ENCODE measurements at regions not wholly inside any gene's neighbourhood (a gene's known extent, or its start where the extent isn't known, plus 50 kb on each side); places are given as distances from the start of the nearest gene placed in this dataset.
"Not testable (repeated sequence)": the region's sequence is repeated elsewhere in the genome, so short reads cannot be mapped to it uniquely, and the experiment has no call there.

DNA sequence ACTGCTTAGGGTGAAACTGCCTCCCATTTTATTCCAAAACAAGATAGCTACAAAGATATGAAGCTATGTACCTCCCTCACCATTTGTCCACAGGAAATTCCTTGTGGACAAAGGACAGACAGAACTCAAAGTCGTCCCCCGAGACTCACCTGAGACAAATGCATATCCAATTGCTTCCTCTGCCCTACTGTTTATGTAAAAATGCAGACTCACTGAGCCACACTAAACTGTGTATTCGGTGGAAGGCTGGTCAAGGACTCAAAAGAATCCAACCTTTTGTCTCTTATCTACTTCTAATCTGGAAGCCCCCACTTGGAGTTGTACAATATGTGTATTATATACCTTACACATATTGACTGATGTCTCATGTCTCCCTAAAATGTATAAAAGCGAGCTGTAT lies 288.0 kb upstream of the ERCC4 start:
- DNase-seq = no peak

DNA sequence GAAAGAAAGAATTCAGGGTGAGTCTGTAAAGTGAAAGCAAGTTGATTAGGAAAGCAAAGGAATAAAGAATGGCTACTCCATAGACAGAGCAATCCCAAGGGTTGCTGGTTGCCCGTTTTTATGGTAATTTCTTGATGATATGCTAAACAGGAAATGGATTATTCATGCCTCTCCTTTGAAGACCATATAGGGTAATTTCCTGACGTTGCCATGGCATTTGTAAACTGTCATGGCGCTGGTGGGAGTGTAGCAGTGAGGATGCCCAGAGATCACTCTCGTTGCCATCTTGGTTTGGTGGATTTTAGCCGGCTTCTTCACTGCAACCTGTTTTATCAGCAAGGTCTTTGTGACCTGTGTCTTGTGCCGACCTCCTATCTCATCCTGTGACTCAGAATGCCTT lies 287.4 kb upstream of the ERCC4 start:
- DNase-seq = not testable (repeated sequence)

GRCh38 chr16:13633391-13633861 lies 286.5 kb upstream of the ERCC4 start:
- DNase-seq = no peak

DNA sequence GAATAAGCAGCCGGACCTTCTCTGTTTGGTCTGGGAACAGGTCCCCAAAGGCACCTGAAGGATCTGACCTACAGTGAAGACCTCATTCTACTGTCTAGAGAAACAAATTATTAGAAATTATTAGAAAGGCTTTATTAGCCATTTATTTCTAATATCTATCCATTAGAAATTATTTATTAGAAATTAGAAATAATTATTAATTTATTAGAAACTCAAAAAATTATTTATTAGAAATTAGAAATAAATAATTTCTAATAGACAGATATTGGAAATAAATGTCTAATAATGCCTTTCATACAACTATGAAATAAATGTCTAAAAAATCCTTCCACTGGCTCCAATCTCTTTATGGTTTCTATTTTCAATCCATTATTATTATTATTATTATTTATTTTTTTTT lies 285.7 kb upstream of the ERCC4 start:
- no peak for DNase-seq

DNA sequence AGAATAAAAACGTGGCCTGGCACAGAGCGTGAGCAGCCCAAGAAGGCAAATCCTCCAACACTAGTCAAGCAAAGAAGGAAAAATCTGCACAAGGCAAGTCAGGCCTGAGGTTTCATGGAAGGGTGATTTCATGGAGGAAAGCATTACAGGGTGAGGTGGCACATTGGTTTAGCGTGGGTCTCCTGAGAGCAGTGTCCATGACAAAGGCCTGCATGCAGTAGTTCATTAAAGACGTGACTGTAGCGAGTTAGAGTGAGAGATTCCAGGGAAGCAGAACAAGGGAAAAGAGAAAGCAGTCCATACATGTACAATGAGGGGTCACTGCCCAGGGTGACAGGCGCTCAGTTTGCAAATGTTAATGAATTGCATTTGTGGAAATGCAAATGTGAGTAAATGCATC lies 285.0 kb upstream of the ERCC4 start:
- no peak for DNase-seq

DNA sequence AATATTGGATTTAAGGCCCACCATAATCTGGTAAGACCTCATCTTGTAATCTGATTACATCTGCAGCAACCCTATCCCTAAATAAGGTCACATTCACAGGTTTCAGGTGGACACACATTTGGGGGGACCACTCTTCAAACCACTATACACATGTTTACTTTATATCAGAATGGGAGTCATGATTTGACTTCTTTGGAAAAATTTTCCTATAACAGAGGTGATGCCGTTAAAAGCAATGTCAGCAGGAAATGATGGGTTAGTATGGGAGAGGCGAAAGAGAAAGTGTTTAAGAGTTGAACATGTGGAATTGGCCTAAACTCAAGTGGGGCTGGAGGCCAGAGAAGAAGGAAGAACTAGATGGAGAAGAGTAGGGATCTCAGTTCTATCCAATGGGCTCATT lies 281.7 kb upstream of the ERCC4 start:
- no peak for DNase-seq

DNA sequence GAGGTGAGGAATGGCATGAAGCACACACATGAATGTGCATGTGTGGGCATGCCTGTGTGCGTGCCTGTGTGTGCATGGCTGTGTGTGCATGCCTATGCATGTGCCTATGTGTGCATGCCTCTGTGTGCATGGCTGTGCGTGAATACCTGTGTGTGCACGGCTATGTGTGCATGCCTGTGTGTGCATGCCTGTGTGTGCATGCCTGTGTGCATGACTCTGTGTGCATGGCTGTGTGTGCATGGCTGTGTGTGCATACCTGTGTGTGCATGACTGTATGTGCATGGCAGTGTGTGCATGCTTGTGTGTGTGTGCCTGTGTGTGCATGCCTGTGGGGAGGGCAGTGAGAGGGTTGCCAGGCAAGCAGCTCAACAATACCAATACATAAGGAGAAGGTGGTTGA lies 276.5 kb upstream of the ERCC4 start:
- DNase-seq = no peak

- no peak for DNase-seq
Measured at GRCh38 chr16:13645601-13646245, 274.2 kb upstream of the ERCC4 start.

DNA sequence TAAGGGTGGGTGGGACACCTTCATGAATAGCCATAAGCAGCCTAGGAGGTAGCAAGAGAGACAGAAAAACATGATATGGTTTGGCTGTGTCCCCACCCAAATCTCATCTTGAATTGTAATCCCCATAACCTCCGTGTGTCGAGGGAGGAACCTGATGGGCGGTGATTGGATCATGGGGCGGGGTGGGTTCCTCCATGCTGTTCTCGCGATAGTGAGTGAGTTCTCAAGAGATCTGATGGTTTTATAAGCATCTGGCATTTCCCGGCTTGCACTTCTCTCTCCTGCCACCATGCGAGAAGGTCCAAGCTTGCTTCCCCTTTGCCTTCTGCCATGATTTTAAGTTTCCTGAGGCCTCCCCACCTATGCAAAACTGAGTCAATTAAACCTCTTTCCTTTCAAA lies 259.1 kb upstream of the ERCC4 start:
- DNase-seq = no peak

DNA sequence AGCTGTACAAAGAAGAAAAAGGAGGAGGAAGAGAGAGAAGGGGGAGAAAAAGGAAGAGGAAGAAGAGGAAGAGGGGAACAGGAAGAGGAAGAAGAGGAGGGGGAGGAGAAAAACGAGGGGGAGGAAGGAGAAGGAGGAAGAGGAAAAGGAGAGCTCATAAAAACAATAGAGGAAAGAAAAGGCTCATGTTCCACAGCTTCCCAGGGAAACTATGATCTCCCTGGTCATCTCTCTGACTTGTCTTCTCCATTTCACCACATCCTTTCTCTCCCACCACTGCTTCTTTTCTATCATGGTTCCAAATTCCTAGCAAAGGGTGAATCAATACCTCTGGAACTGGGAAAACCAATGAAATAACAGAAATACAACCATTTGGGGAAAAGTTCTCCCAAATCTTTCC lies 254.1 kb upstream of the ERCC4 start:
- no peak for DNase-seq

DNA sequence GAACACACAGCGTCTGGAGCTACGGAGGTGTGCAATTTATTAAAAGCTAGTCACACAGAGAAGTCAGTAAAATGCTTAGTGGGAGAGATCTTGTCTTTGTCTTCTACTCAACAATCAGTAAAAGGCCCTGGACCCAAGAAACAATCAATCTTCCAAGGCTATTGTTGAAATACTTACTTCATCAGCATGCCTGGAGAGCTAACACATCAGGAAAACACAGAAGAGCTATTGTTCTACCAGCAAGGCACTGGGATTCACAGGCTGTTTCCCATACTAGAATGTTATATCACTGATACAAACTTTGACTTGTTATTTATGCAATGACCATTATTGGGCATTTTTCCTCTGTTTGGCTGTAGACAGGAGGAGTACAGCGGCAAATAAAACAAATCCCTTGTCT lies 247.8 kb upstream of the ERCC4 start:
- no peak for DNase-seq

DNA sequence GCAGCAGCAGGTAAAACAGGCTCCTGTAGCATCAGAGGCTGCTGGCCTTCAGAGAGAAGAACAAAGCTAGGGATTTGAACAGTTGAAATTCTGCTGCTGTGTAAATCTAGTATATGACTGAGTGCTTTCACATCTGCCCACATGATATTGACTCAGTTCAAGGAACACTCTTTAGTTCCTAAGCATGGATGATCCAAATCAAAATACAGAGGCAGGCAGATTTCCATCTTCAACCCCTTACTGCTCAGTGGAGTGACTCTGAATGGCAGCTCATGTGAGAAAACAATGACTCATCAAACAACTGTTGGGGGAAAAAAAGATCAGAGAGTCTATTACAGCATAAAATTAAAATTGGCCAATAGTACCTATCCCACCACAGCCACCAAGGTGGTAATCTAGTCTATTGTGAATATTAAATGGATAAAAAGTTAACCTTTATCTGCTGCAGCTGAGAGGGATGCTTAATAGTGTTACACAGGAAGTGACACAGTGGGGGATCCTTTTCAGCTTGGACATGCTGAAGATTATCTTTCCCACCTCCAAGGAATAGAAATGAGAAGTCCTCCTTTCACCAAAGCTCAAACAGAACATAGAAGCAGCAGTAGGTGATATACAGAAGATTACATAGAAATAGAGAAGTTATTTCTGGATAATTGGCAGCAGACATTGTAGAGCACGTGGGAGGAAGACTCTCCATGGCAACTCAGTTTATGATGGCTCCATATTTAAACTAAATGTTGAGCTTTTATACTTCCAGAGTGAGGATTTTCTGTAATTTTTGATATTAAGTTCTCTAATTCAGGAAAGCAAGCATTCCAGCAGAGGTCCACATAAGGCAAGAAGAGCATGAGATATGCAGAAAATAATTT lies 239.7 kb upstream of the ERCC4 start:
- no peak for DNase-seq

GRCh38 chr16:13684819-13685563 lies 235.0 kb upstream of the ERCC4 start:
- DNase-seq = no peak

DNA sequence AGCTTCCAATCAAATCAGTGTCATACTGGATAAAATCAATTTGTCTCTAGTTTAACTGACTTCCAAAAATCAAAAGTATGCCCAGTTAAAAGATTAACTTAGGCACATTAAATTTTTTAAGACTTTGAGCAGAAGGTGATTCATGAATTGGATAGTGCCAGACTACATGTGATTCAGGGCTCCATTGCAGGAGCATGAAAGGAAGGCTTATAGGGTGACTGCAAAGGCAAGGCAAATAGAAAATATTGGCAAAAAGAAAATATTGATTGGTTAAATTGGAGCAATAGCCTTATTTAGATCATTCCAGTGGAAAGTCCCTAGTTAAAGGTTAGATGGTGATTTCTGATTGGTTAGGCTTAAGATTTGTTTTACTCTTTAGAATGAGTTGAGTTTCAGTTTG lies 223.9 kb upstream of the ERCC4 start:
- DNase-seq = no peak

- DNase-seq = no peak
Measured at GRCh38 chr16:13697013-13697412, 222.9 kb upstream of the ERCC4 start.

- DNase-seq = no peak
Measured at GRCh38 chr16:13697568-13697967, 222.4 kb upstream of the ERCC4 start.

DNA sequence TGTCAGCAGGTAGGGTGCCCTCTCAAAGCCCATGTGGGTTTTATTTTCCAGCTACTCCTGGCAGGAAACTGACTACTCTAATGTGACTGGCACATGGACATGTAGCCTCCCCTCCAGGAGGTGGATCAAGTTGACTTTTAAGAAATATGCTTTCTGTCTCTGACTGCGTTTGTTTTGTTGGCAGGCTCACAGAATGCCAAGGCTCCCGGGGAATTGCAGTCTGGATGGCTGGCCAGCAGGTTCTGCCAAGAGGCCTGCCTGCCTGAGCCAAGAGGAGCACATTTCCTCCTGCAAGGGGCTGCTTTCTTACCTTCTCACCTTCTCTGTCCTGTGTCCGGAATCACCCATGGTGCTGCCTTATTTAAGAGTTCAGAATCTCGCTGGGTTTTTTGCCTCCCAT lies 217.3 kb upstream of the ERCC4 start:
- DNase-seq = no peak

DNA sequence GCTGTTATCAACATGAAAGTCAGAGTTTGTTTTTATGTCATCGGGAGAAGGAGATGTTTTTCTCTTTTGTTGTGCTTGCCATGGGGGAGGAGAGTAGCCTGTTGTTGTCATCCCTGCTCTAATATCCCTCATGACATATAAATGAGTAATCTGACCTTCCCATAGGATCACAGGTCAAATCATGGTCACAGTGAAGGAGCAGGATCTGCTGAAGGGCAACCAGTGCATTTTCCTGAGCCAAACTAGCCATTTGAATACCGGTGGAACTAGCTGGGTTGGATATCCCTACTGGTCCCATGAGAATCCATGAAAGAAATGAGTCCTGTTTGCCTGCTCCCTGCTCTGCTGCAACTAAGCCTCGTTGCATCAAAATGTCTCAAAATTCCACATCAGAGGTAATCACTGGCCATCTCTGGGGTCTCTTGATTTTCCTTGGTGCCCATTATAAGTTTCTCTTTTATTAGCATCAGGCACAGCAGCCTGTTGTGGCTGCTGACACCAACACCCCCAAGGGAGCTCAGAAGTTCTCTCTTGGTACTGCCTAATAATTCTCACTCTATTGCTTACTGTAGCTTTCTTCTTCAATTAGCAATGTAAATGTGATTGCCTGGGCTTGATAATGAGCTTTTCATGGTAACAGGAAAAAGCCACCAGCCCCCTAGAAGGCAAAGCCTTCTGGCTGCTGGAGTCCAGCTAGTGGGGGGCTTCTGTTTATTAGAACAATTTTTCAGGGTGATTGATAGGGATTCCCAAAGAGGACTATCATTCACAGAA lies 211.4 kb upstream of the ERCC4 start:
- no peak for DNase-seq

DNA sequence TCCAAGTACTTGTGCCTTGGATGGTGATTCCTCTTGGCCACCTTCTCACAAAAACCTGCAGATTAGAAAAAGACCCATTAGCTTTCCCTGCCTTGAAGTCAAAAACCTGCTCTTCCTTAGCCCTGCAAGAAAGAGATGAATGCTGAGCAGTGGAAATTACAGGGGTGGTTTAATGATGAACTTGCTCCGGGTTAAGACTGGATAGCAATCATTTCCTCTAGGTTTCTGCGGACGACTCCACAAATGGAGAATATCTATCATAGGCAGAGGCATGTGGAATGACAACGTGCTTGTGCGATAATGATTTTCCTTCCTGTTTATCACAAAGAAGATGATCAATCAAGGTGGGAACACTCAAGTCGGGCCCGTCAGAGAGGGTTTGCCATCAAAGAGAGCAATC lies 201.2 kb upstream of the ERCC4 start:
- no peak for DNase-seq

- no peak for DNase-seq
Measured at GRCh38 chr16:13727943-13728342, 192.0 kb upstream of the ERCC4 start.

GRCh38 chr16:13733561-13733960 lies 186.4 kb upstream of the ERCC4 start:
- no peak for DNase-seq

DNA sequence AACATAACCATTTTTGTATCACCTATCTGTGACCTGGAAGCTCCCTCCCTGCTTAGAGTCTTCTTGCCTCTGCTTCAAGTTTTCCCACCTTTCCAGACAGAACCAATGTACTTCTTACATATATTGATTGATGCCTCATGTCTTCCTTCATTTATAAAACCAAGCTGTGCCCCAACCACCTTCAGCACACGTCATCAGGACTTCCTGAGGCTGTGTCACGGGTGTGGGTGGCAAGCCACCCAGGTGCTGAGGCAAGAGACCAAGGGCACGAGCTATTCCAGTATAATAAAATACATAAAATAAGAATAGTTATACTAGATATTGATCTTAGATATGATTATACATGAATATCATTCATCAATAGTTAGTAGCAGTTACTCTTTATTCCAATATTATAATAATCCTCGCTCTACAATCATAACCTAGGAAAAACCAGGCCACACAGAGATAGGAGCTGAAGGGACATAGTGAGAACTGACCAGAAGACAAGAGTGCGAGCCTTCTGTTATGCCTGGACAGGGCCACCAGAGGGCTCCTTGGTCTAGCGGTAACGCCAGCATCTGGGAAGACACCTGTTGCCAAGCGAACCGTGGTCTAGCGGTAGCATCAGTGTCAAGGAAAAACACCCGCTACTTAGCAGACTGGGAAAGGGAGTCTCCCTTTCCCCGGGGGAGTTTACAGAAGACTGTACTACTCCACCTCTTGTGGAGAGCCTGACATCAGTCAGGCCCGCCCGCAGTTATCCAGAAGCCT lies 180.2 kb upstream of the ERCC4 start:
- DNase-seq = not testable (repeated sequence)
